Gastroesophageal sphincter (tissue), 4 donors: ENCODE measurements at regions not wholly inside any gene's neighbourhood (a gene's known extent, or its start where the extent isn't known, plus 50 kb on each side); places are given as distances from the start of the nearest gene placed in this dataset.
"Not testable (repeated sequence)": the region's sequence is repeated elsewhere in the genome, so short reads cannot be mapped to it uniquely, and the experiment has no call there.

ENCODE experiments used
- ATAC-seq: fragments of 150-250 bp; one replicate; pipeline ENCODE4 v1.9.1; 2016; ENCODE audit warnings: mild to moderate bottlenecking, moderate library complexity
- H3K27ac ChIP-seq, 4 donors: fragments of 200-600 bp; sonication (generic) in 3 of 4; 1 replicate in 3 of 4; 2 replicates in 1 of 4; pipeline ENCODE4 v1.5.1; 2016 to 2019
- H3K27me3 ChIP-seq: fragments of 200-600 bp; sonication (generic); one replicate; pipeline ENCODE4 v1.5.1; 2019
- H3K36me3 ChIP-seq, 2 donors: fragments of 200-600 bp; sonication (generic); one replicate each; pipeline ENCODE4 v1.5.1; 2019; ENCODE audit warnings: control low read depth in 1 of 2
- H3K4me1 ChIP-seq, 3 donors: fragments of 200-600 bp; sonication (generic); 1 replicate in 2 of 3; 2 replicates in 1 of 3; pipeline ENCODE4 v1.5.1; 2016 to 2019; ENCODE audit warnings: control low read depth in 2 of 3
- H3K4me3 ChIP-seq, 2 donors: fragments of 200-600 bp; sonication (generic); one replicate each; pipeline ENCODE4 v1.5.1; 2019; ENCODE audit warnings: mild to moderate bottlenecking in 1 of 2, moderate library complexity in 1 of 2
- H3K9me3 ChIP-seq, 3 donors: fragments of 200-600 bp; sonication (generic); one replicate each; pipeline ENCODE4 v1.5.1; 2017 to 2019; ENCODE audit warnings: control low read depth in 2 of 3
- CTCF ChIP-seq, 4 experiments: fragments of 200-600 bp in 2 of 4; fragments of 450-650 bp in 2 of 4; sonication (generic) in 1 of 4; IDR thresholded peaks; one replicate each; pipeline ENCODE4 v1.5.1; 2017 to 2019; ENCODE audit warnings: antibody characterized with exemption in 4 of 4, mild to moderate bottlenecking in 2 of 4, moderate library complexity in 2 of 4
- EP300 ChIP-seq: sonication (generic); formaldehyde crosslinking; IDR thresholded peaks from one replicate; pipeline ENCODE4 v1.6.1; 2017; ENCODE audit warnings: antibody characterized with exemption, mild to moderate bottlenecking
- POLR2A ChIP-seq, 2 donors: fragments of 450-650 bp; IDR thresholded peaks; one replicate each; pipeline ENCODE4 v1.6.1; 2017; ENCODE audit warnings: antibody characterized with exemption in 2 of 2, mild to moderate bottlenecking in 2 of 2, moderate library complexity in 1 of 2
- POLR2AphosphoS5 ChIP-seq: sonication (generic); formaldehyde crosslinking; IDR thresholded peaks from one replicate; pipeline ENCODE4 v1.6.1; 2017; ENCODE audit warnings: antibody characterized with exemption
- WGBS, 2 donors: methylation state at CpG; one replicate each; pipeline ENCODE4 v1.1.5; 2018; ENCODE audit warnings: low coverage in 1 of 2; 5-methylcytosine and 5-hydroxymethylcytosine counted together

GRCh38 chr20:60101201-60101890 is 143.1 kb downstream of the CDH26 start:
- Histone ChIP-seq H3K4me3 (no peak overlapping the region), H3K27me3 (peaks cover 32% of the 10 kb centered on the region), H3K27ac (no peak overlapping the region), H3K4me1 (no peaks in the 10 kb centered on the region), H3K36me3 (no peaks in the 10 kb centered on the region), H3K9me3 (no peaks in the 10 kb centered on the region)
- WGBS, 2 donors, result 32 to 47% methylated on average over 4 of the region's 13 CpGs
- ATAC-seq, result no peak
- TF ChIP-seq POLR2A (IDR thresholded peaks at IDR 0.05) (no peak), CTCF (IDR thresholded peaks at IDR 0.05) (no peak), POLR2AphosphoS5 (no peak), EP300 (no peak)

GRCh38 chr20:60101891-60102281 is 143.7 kb downstream of the CDH26 start:
- peaks cover 33% of the 10 kb centered on the region for H3K27me3 ChIP-seq
- H3K36me3 ChIP-seq, result no peaks in the 10 kb centered on the region
- TF ChIP-seq POLR2A (IDR thresholded peaks at IDR 0.05) (no peak), CTCF (IDR thresholded peaks at IDR 0.05) (no peak), EP300 (no peak), POLR2AphosphoS5 (no peak)
- WGBS, 2 donors, result 77 to 100% methylated on average over 1 to 3 of the region's 9 CpGs
- no peaks in the 10 kb centered on the region for H3K4me1 ChIP-seq
- no peaks in the 10 kb centered on the region for H3K9me3 ChIP-seq
- ATAC-seq, result no peak
- H3K27ac ChIP-seq, result no peak overlapping the region
- H3K4me3 ChIP-seq, result no peak overlapping the region

- no peak for TF ChIP-seq CTCF (IDR thresholded peaks at IDR 0.05)
- no peak for TF ChIP-seq EP300
- TF ChIP-seq POLR2A (IDR thresholded peaks at IDR 0.05), result no peak
- no peak for TF ChIP-seq POLR2AphosphoS5
- WGBS, 2 donors, result 93 to 100% methylated on average over 2 to 4 of the region's 4 CpGs
- Histone ChIP-seq H3K4me3 (no peak overlapping the region), H3K36me3 (no peaks in the 10 kb centered on the region), H3K4me1 (no peaks in the 10 kb centered on the region), H3K27ac (no peak overlapping the region), H3K27me3 (peaks cover 27% of the 10 kb centered on the region), H3K9me3 (no peaks in the 10 kb centered on the region)
- ATAC-seq, result no peak
Observed at GRCh38 chr20:60102665-60103210, 144.5 kb downstream of the CDH26 start.

GRCh38 chr20:60104993-60105803 is 147.0 kb downstream of the CDH26 start:
- Histone ChIP-seq H3K27ac (no peak overlapping the region), H3K9me3 (no peaks in the 10 kb centered on the region), H3K27me3 (peaks cover 32% of the 10 kb centered on the region), H3K36me3 (no peaks in the 10 kb centered on the region), H3K4me1 (no peaks in the 10 kb centered on the region), H3K4me3 (no peak overlapping the region)
- WGBS, 2 donors, result 54 to 100% methylated on average over 3 to 9 of the region's 10 CpGs
- ATAC-seq, result no peak
- TF ChIP-seq POLR2A (IDR thresholded peaks at IDR 0.05), result no peak
- no peak for TF ChIP-seq CTCF (IDR thresholded peaks at IDR 0.05)

GRCh38 chr20:60106186-60106585 is 148.0 kb downstream of the CDH26 start:
- H3K9me3 ChIP-seq, H3K27ac ChIP-seq, H3K4me1 ChIP-seq, H3K4me3 ChIP-seq, ATAC-seq, H3K36me3 ChIP-seq: not testable (repeated sequence)
- H3K27me3 ChIP-seq, result peaks cover 37% of the 10 kb centered on the region
- 61% methylated on average over 7 of the region's 8 CpGs; no CpG with 5 or more reads in 1 of the 2 donors for WGBS, 2 donors
